Fibroblast of skin of right biceps (primary cell): ENCODE measurements at regions not wholly inside any gene's neighbourhood (a gene's known extent, or its start where the extent isn't known, plus 50 kb on each side); places are given as distances from the start of the nearest gene placed in this dataset.

Source experiments
- DNase-seq: peaks from one replicate; pipeline ENCODE4 v3.0.0-alpha.2; 2013

- DNase-seq, result no peak
Measured at GRCh38 chr21:41651830-41652229, 115.0 kb downstream of the RIPK4 start.

DNA sequence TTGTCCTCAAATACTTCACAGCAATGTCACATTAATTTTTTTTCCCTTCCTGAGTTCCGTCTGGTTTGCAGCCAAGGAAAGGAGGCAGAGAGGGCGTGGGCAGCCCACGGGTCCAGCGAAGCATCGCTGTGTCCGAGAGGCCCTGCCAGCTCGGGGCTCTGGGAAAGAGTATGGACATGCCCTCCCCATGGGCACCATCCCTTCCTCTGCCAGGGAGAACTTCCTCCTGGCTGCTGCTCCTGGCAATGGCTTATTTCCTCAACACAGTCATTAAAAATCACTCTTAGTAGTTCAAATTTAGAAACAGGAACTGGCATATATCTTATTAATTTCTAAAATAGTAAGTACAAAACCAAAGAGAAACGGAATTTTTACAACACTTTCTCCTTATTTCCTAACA lies 115.4 kb downstream of the RIPK4 start:
- no peak for DNase-seq

GRCh38 chr21:41650526-41651145 lies 116.2 kb downstream of the RIPK4 start:
- no peak for DNase-seq

GRCh38 chr21:41648591-41649031 lies 118.2 kb downstream of the RIPK4 start:
- peak; percentile 75 for DNase-seq

- DNase-seq, result no peak
Measured at GRCh38 chr21:41647806-41648561, 118.9 kb downstream of the RIPK4 start.

GRCh38 chr21:41643246-41643966 lies 123.4 kb downstream of the RIPK4 start:
- peak; percentile 59 for DNase-seq

GRCh38 chr21:41641821-41642701 lies 124.8 kb downstream of the RIPK4 start:
- DNase-seq, result peak; percentile 96

GRCh38 chr21:41641510-41641815 lies 125.4 kb downstream of the RIPK4 start:
- no peak for DNase-seq

GRCh38 chr21:41640748-41641509 lies 125.9 kb downstream of the RIPK4 start:
- DNase-seq, result peak; percentile 60

- no peak for DNase-seq
Measured at GRCh38 chr21:41639766-41640165, 127.1 kb downstream of the RIPK4 start.

GRCh38 chr21:41639336-41639735 lies 127.5 kb downstream of the RIPK4 start:
- no peak for DNase-seq

DNA sequence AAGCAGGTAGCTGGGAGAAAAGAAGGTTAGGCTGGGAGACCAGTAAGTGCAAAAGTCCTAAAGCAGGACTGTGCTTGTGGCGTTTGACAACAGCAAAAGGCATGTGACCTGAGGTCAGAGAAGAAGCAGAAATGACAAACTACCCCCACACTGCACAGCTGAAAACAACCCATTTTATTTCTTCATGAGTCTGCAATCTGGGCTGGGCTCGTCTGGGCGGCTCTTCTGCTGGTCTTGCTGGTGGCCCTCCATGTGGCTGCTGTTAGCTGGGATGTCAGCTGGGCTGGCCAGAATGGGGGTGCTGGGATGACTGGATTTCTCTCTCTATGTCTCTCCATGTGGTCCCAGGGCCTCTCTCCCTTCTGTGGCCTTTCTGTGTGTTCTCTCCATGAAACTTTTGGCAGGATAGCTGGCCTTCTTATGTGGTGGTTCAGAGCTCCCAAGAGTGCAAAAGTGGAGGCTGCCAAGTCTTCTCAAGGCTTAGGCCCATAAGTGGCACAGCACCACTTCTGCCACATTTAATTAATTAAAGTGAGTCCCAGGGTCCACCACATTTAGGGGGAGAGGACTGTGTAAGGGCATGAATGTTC lies 128.6 kb downstream of the RIPK4 start:
- DNase-seq, result no peak

- no peak for DNase-seq
Measured at GRCh38 chr21:41636636-41637630, 129.0 kb upstream of the TMPRSS2 start.

- DNase-seq, result no peak
Measured at GRCh38 chr21:41635874-41636273, 127.9 kb upstream of the TMPRSS2 start.

DNA sequence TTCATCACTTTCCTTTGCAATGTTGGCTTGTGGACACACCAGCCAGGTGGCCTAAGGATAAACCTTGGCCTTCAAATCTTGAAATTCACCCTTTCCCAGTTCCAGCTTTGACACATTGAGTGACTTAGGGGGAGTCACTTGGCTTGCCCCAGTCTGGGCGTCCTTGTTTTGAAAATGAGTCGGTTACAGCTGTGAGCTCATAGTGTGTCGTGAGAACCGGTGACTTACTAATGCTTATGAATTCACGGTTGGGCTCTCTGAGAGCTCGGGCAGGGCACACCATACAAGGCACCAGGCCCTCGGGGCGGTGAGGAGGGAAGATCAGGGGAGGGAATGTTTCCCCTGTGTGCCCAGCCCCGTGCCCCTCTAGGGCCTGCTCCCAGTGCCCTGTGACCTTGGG lies 126.9 kb upstream of the TMPRSS2 start:
- peak; percentile 78 for DNase-seq

- DNase-seq, result no peak
Measured at GRCh38 chr21:41634211-41634694, 126.3 kb upstream of the TMPRSS2 start.

GRCh38 chr21:41633627-41634026 lies 125.7 kb upstream of the TMPRSS2 start:
- DNase-seq, result no peak

GRCh38 chr21:41632748-41633475 lies 125.0 kb upstream of the TMPRSS2 start:
- DNase-seq, result no peak
